Liver (tissue), 8 donors: ENCODE measurements at regions not wholly inside any gene's neighbourhood (a gene's known extent, or its start where the extent isn't known, plus 50 kb on each side); places are given as distances from the start of the nearest gene placed in this dataset.

ENCODE experiments used
- DNase-seq: peaks from one replicate; pipeline ENCODE4 v3.0.0-alpha.2; 2017; ENCODE audit warnings: low spot score
- H3K27ac ChIP-seq, 2 donors: one replicate each; pipeline ENCODE4 v1.7.0; 2013; ENCODE audit warnings: inconsistent platforms in 2 of 2, low read length in 2 of 2, control low read depth in 1 of 2, low read depth in 1 of 2, mild to moderate bottlenecking in 1 of 2
- H3K27me3 ChIP-seq, 4 donors: one replicate each; pipeline versions ENCODE4 v1.6.1 to v1.7.0; 2013; ENCODE audit warnings: low read length in 3 of 4, inconsistent platforms in 1 of 4, mild to moderate bottlenecking in 1 of 4, moderate library complexity in 1 of 4; ENCODE audit not compliant: control insufficient read depth in 4 of 4, insufficient read depth in 4 of 4
- H3K36me3 ChIP-seq, 4 donors: one replicate each; pipeline versions ENCODE4 v1.6.1 to v1.7.0; 2013; ENCODE audit warnings: low read length in 3 of 4, mild to moderate bottlenecking in 3 of 4, low read depth in 1 of 4, moderate library complexity in 1 of 4; ENCODE audit not compliant: control insufficient read depth in 4 of 4, insufficient read depth in 3 of 4
- H3K4me1 ChIP-seq, 4 donors: one replicate each; pipeline versions ENCODE4 v1.6.1 to v1.7.0; 2013; ENCODE audit warnings: low read length in 3 of 4, mild to moderate bottlenecking in 3 of 4, moderate library complexity in 1 of 4; ENCODE audit not compliant: control insufficient read depth in 4 of 4, insufficient read depth in 4 of 4
- H3K4me3 ChIP-seq, 3 donors: one replicate each; pipeline versions ENCODE4 v1.6.1 to v1.7.0; 2013; ENCODE audit warnings: low read length in 3 of 3, control low read depth in 1 of 3, low read depth in 1 of 3, mild to moderate bottlenecking in 1 of 3
- H3K9ac ChIP-seq, 2 donors: one replicate each; pipeline ENCODE4 v1.7.0; 2013; ENCODE audit warnings: low read length in 2 of 2, mild to moderate bottlenecking in 2 of 2, moderate library complexity in 2 of 2, control low read depth in 1 of 2, low read depth in 1 of 2
- H3K9me3 ChIP-seq, 4 donors: one replicate each; pipeline versions ENCODE4 v1.6.1 to v1.7.0; 2013; ENCODE audit warnings: low read length in 3 of 4; ENCODE audit not compliant: control insufficient read depth in 4 of 4
- EGR1 ChIP-seq, 2 donors: IDR thresholded peaks; 2 replicates each; pipeline ENCODE4 v1.6.1; 2016 to 2018; ENCODE audit warnings: antibody characterized with exemption in 2 of 2, low read depth in 2 of 2
- FOXA2 ChIP-seq: IDR thresholded peaks from 2 replicates; pipeline ENCODE4 v1.6.1; 2016; ENCODE audit warnings: antibody characterized with exemption
- GABPA ChIP-seq, 2 donors: IDR thresholded peaks in 1 of 2; conservative IDR thresholded peaks in 1 of 2; 2 replicates each; pipeline ENCODE4 v1.6.1; 2016; ENCODE audit warnings: antibody characterized with exemption in 2 of 2, mild to moderate bottlenecking in 1 of 2, moderate library complexity in 1 of 2
- HNF4A ChIP-seq, 2 donors: conservative IDR thresholded peaks; 2 replicates each; pipeline ENCODE4 v1.6.1; 2016; ENCODE audit warnings: antibody characterized with exemption in 2 of 2, mild to moderate bottlenecking in 2 of 2
- HNF4G ChIP-seq: IDR thresholded peaks from 2 replicates; pipeline ENCODE4 v1.6.1; 2016; ENCODE audit warnings: antibody characterized with exemption
- JUND ChIP-seq, 2 donors: IDR thresholded peaks; 2 replicates each; pipeline ENCODE4 v1.6.1; 2016; ENCODE audit warnings: antibody characterized with exemption in 2 of 2
- NR2F2 ChIP-seq: IDR thresholded peaks from 2 replicates; pipeline ENCODE4 v1.6.1; 2016; ENCODE audit warnings: antibody characterized with exemption
- RAD21 ChIP-seq, 2 donors: IDR thresholded peaks; 2 replicates each; pipeline ENCODE4 v1.6.1; 2016; ENCODE audit warnings: antibody characterized with exemption in 2 of 2, mild to moderate bottlenecking in 2 of 2
- SP1 ChIP-seq: IDR thresholded peaks from 2 replicates; pipeline ENCODE4 v1.6.1; 2018; ENCODE audit warnings: antibody characterized with exemption, mild to moderate bottlenecking
- TAF1 ChIP-seq: conservative IDR thresholded peaks from 2 replicates; pipeline ENCODE4 v1.6.1; 2016; ENCODE audit warnings: antibody characterized with exemption, mild to moderate bottlenecking
- YY1 ChIP-seq: IDR thresholded peaks from 2 replicates; pipeline ENCODE4 v1.6.1; 2016; ENCODE audit warnings: antibody characterized with exemption, mild to moderate bottlenecking
- WGBS: extraction: QIAGEN DNeasy Blood & Tissue Kit; methylation state at CpG from one replicate; pipeline ENCODE4 v1.1.7; 2013; 5-methylcytosine and 5-hydroxymethylcytosine counted together
- TF ChIP-seq, protein P1 (sequence below): IDR thresholded peaks from 2 replicates; pipeline ENCODE4 v1.6.1; 2016; ENCODE audit warnings: antibody characterized with exemption, mild to moderate bottlenecking
- TF ChIP-seq, protein P2 (sequence below): IDR thresholded peaks from 2 replicates; pipeline ENCODE4 v1.6.1; 2016; ENCODE audit warnings: antibody characterized with exemption
- TF ChIP-seq, protein P3 (sequence below): fragments of 150-350 bp; IDR thresholded peaks from 2 replicates; pipeline ENCODE4 v1.5.1; 2017; ENCODE audit warnings: improper control_type of control experiment, low read depth, low read length; ENCODE audit not compliant: missing input control
- TF ChIP-seq, protein P4 (sequence below): IDR thresholded peaks from 2 replicates; pipeline ENCODE4 v1.6.1; 2016; ENCODE audit warnings: antibody characterized with exemption
- TF ChIP-seq, protein P5 (sequence below): IDR thresholded peaks from 2 replicates; pipeline ENCODE4 v1.6.1; 2016; ENCODE audit warnings: antibody characterized with exemption
- donor health status: healthy.
- donor health status: healthy.
- donor health status: healthy.
- donor health status: healthy.
- donor health status: healthy.

DNA sequence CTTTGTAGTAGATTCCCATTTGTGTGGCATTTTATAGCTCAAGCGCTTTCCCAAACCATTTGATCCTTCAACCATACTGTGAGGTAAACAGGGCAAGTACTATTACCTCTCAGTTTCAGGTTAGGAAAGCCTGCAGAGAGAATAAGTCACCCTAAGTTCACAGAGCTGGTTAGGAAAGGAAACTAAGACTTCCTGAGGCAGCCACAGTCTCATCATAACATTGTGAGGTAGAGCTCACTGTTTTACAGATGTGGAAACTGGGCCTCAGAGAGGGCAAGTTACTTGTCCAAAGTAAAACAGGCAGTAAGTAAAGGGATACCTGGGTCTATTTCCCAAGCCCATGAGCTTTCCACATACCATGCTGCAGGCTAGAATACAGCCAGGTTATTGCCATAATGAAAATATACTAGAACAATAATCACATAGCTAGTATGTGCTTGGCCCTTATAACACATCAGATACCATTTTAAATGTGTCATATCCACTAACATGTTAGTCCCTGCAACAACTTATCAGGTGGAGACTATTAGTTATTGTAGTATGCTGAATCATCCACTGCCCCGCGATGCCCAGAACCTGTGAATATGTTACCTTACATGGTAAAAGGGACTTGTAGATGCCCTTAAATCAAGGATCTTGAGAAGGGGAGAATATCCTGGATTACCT lies 150.9 kb upstream of the GRIP1 start (continued):
- TF ChIP-seq, protein P1, sequence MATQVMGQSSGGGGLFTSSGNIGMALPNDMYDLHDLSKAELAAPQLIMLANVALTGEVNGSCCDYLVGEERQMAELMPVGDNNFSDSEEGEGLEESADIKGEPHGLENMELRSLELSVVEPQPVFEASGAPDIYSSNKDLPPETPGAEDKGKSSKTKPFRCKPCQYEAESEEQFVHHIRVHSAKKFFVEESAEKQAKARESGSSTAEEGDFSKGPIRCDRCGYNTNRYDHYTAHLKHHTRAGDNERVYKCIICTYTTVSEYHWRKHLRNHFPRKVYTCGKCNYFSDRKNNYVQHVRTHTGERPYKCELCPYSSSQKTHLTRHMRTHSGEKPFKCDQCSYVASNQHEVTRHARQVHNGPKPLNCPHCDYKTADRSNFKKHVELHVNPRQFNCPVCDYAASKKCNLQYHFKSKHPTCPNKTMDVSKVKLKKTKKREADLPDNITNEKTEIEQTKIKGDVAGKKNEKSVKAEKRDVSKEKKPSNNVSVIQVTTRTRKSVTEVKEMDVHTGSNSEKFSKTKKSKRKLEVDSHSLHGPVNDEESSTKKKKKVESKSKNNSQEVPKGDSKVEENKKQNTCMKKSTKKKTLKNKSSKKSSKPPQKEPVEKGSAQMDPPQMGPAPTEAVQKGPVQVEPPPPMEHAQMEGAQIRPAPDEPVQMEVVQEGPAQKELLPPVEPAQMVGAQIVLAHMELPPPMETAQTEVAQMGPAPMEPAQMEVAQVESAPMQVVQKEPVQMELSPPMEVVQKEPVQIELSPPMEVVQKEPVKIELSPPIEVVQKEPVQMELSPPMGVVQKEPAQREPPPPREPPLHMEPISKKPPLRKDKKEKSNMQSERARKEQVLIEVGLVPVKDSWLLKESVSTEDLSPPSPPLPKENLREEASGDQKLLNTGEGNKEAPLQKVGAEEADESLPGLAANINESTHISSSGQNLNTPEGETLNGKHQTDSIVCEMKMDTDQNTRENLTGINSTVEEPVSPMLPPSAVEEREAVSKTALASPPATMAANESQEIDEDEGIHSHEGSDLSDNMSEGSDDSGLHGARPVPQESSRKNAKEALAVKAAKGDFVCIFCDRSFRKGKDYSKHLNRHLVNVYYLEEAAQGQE = no peak
- no peak for TF ChIP-seq GABPA (IDR thresholded peaks at IDR 0.05 in 1 of 2, conservative IDR thresholded peaks at IDR 0.05 in 1 of 2)
- TF ChIP-seq HNF4G = no peak

DNA sequence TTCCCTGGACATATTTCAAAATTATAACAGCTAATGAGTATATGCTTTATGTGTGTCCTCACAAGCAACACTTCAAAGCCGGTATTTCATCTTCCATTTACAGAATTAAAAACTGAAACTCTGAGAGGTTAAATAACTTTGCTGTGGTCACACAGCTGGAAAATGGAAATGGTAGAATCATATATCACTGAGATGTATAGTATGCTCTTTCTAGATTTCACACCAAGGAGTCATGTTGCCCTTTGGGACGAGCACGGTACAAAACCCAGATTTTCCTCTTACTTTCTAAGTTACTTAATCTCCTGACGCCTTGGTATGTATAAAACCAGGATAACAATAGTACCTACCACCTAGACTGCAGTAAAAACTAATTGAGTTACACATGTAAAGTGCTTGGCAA lies 152.6 kb upstream of the GRIP1 start:
- H3K4me1 ChIP-seq = no peaks in the 10 kb centered on the region
- no peaks in the 10 kb centered on the region for H3K36me3 ChIP-seq
- H3K27ac ChIP-seq = no peak overlapping the region
- no peak overlapping the region for H3K9ac ChIP-seq
- no peak for DNase-seq
- TF ChIP-seq FOXA2 = no peak
- TF ChIP-seq, protein P2, sequence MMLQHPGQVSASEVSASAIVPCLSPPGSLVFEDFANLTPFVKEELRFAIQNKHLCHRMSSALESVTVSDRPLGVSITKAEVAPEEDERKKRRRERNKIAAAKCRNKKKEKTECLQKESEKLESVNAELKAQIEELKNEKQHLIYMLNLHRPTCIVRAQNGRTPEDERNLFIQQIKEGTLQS = no peak
- TF ChIP-seq TAF1 = no peak
- TF ChIP-seq, protein P3, sequence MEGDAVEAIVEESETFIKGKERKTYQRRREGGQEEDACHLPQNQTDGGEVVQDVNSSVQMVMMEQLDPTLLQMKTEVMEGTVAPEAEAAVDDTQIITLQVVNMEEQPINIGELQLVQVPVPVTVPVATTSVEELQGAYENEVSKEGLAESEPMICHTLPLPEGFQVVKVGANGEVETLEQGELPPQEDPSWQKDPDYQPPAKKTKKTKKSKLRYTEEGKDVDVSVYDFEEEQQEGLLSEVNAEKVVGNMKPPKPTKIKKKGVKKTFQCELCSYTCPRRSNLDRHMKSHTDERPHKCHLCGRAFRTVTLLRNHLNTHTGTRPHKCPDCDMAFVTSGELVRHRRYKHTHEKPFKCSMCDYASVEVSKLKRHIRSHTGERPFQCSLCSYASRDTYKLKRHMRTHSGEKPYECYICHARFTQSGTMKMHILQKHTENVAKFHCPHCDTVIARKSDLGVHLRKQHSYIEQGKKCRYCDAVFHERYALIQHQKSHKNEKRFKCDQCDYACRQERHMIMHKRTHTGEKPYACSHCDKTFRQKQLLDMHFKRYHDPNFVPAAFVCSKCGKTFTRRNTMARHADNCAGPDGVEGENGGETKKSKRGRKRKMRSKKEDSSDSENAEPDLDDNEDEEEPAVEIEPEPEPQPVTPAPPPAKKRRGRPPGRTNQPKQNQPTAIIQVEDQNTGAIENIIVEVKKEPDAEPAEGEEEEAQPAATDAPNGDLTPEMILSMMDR = no peak
- TF ChIP-seq NR2F2 = no peak
- no peak for TF ChIP-seq RAD21 (IDR thresholded peaks at IDR 0.05)
- TF ChIP-seq HNF4A (conservative IDR thresholded peaks at IDR 0.05) = no peak
- TF ChIP-seq SP1 = no peak
- no peak for TF ChIP-seq GABPA (IDR thresholded peaks at IDR 0.05 in 1 of 2, conservative IDR thresholded peaks at IDR 0.05 in 1 of 2)
- no peaks in the 10 kb centered on the region for H3K9me3 ChIP-seq
- H3K27me3 ChIP-seq = no peaks in the 10 kb centered on the region
- H3K4me3 ChIP-seq = no peak overlapping the region
- 66% methylated on average over 4 of the region's 4 CpGs for WGBS

DNA sequence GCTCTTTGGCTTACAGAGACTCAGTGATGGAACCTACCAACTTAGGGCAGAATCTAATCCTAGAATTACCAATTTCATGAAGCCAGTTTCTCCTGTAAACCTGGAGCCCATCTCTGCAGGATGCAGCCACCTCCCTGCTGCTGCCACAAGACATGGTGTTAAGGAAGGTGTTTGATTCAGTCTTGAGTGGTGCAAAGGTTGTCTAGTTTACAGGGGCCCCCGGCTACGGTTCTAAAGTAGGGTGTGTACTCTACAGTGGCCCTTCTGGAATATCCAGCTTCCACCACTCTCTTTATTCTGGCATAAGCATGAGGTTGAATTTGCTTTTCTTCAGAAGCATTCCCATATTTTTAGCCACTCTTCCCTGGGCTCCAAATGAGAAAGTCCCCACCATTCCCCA lies 154.1 kb upstream of the GRIP1 start:
- no peak for TF ChIP-seq SP1
- TF ChIP-seq TAF1 = no peak
- TF ChIP-seq HNF4A (conservative IDR thresholded peaks at IDR 0.05) = no peak
- TF ChIP-seq, protein P2 = no peak
- no peak for TF ChIP-seq NR2F2
- TF ChIP-seq HNF4G = no peak
- no peak for TF ChIP-seq RAD21 (IDR thresholded peaks at IDR 0.05)
- TF ChIP-seq JUND (IDR thresholded peaks at IDR 0.05) = no peak
- TF ChIP-seq, protein P4, sequence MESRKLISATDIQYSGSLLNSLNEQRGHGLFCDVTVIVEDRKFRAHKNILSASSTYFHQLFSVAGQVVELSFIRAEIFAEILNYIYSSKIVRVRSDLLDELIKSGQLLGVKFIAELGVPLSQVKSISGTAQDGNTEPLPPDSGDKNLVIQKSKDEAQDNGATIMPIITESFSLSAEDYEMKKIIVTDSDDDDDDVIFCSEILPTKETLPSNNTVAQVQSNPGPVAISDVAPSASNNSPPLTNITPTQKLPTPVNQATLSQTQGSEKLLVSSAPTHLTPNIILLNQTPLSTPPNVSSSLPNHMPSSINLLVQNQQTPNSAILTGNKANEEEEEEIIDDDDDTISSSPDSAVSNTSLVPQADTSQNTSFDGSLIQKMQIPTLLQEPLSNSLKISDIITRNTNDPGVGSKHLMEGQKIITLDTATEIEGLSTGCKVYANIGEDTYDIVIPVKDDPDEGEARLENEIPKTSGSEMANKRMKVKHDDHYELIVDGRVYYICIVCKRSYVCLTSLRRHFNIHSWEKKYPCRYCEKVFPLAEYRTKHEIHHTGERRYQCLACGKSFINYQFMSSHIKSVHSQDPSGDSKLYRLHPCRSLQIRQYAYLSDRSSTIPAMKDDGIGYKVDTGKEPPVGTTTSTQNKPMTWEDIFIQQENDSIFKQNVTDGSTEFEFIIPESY = no peak
- TF ChIP-seq YY1 = no peak
- TF ChIP-seq, protein P5, sequence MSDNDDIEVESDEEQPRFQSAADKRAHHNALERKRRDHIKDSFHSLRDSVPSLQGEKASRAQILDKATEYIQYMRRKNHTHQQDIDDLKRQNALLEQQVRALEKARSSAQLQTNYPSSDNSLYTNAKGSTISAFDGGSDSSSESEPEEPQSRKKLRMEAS = no peak
- no peak for TF ChIP-seq EGR1 (IDR thresholded peaks at IDR 0.05; ENCODE audit: low read depth in 2 of 2)
- 67% methylated on average over 2 of the region's 2 CpGs for WGBS
- H3K4me3 ChIP-seq = no peak overlapping the region
- H3K9ac ChIP-seq = no peak overlapping the region
- no peaks in the 10 kb centered on the region for H3K36me3 ChIP-seq
- H3K9me3 ChIP-seq = no peaks in the 10 kb centered on the region
- H3K4me1 ChIP-seq = no peaks in the 10 kb centered on the region
- no peaks in the 10 kb centered on the region for H3K27me3 ChIP-seq
- no peak overlapping the region for H3K27ac ChIP-seq
- DNase-seq = no peak
